ENCODE measurements at regions not wholly inside any gene's neighbourhood (a gene's known extent, or its start where the extent isn't known, plus 50 kb on each side); places are given as distances from the start of the nearest gene placed in this dataset.

GRCh38 chr10:61064356-61064755 is 120.4 kb upstream of the RHOBTB1 start:
- no peak for TF ChIP-seq ZFX (IDR thresholded peaks at IDR 0.05)
- no peak for TF ChIP-seq CTCF (conservative IDR thresholded peaks at IDR 0.05)
- no peak overlapping the region for H3K27ac ChIP-seq

GRCh38 chr10:61063901-61064300 is 119.9 kb upstream of the RHOBTB1 start:
- H3K27ac ChIP-seq: no peak overlapping the region
- TF ChIP-seq CTCF (conservative IDR thresholded peaks at IDR 0.05) (no peak), ZFX (IDR thresholded peaks at IDR 0.05) (no peak)

GRCh38 chr10:61063034-61063433 is 119.0 kb upstream of the RHOBTB1 start:
- H3K27ac ChIP-seq: no peak overlapping the region
- TF ChIP-seq ZFX (IDR thresholded peaks at IDR 0.05): no peak
- no peak for TF ChIP-seq CTCF (conservative IDR thresholded peaks at IDR 0.05)

- H3K27ac ChIP-seq: no peak overlapping the region
- no peak for TF ChIP-seq ZFX (IDR thresholded peaks at IDR 0.05)
- TF ChIP-seq CTCF (conservative IDR thresholded peaks at IDR 0.05): no peak
These were observed 118.0 kb upstream of the RHOBTB1 start for GRCh38 chr10:61061923-61062504.

GRCh38 chr10:61059636-61060035 is 115.7 kb upstream of the RHOBTB1 start:
- no peak overlapping the region for H3K27ac ChIP-seq
- TF ChIP-seq ZFX (IDR thresholded peaks at IDR 0.05) (no peak), CTCF (conservative IDR thresholded peaks at IDR 0.05) (no peak; the same call in 1 of the 2 replicates)

GRCh38 chr10:61052469-61053205 is 108.7 kb upstream of the RHOBTB1 start:
- TF ChIP-seq ZFX (IDR thresholded peaks at IDR 0.05) (no peak), CTCF (conservative IDR thresholded peaks at IDR 0.05) (no peak)
- no peak overlapping the region for H3K27ac ChIP-seq

- TF ChIP-seq ZFX (IDR thresholded peaks at IDR 0.05) (no peak), CTCF (conservative IDR thresholded peaks at IDR 0.05) (no peak)
- no peak overlapping the region for H3K27ac ChIP-seq
These were observed 107.4 kb upstream of the RHOBTB1 start for GRCh38 chr10:61051344-61051743.
